ENCODE measurements at regions not wholly inside any gene's neighbourhood (a gene's known extent, or its start where the extent isn't known, plus 50 kb on each side); places are given as distances from the start of the nearest gene placed in this dataset.
A peak's percentile ranks its signal among the peaks of the same experiment; 100 is the strongest.

GRCh38 chr18:72612894-72613533 is 68.9 kb upstream of the CBLN2 start:
- intact Hi-C loops (cut with DNase I), result no loop called here

GRCh38 chr18:72605376-72605775 is 61.2 kb upstream of the CBLN2 start:
- DNase-seq, result no peak
- intact Hi-C loops (cut with DNase I), result no loop called here

More at GRCh38 chr18:72612894-72613533, 68.9 kb upstream of the CBLN2 start:
- DNase-seq, result no peak

GRCh38 chr18:72601944-72602343 is 57.8 kb upstream of the CBLN2 start:
- intact Hi-C loops (cut with DNase I), result no loop called here
- peak in 1 of 42 donors; percentile 4 for DNase-seq

- intact Hi-C loops (cut with DNase I), result no loop called here
Observed at GRCh38 chr18:72601481-72601880, 57.3 kb upstream of the CBLN2 start.

More at GRCh38 chr18:72601481-72601880, 57.3 kb upstream of the CBLN2 start:
- no peak for DNase-seq
